ENCODE measurements at regions not wholly inside any gene's neighbourhood (a gene's known extent, or its start where the extent isn't known, plus 50 kb on each side); places are given as distances from the start of the nearest gene placed in this dataset.
"Not testable (repeated sequence)": the region's sequence is repeated elsewhere in the genome, so short reads cannot be mapped to it uniquely, and the experiment has no call there.

GRCh38 chrY:4878549-4878948 is 121.5 kb upstream of the PCDH11Y start:
- FAIRE-seq: peak; percentile 37
- DNase-seq (ENCODE audit: low read depth); H3K27ac Mint-ChIP-seq (ENCODE audit: unreplicated experiment): not testable (repeated sequence)

More at GRCh38 chrY:4878549-4878948, 121.5 kb upstream of the PCDH11Y start:
- not testable (repeated sequence) for H3K9me3 ChIP-seq (ENCODE audit: insufficient read depth, low read depth, low read length); H4K20me1 ChIP-seq (ENCODE audit: insufficient read depth, low read length); H3K4me1 Mint-ChIP-seq (ENCODE audit: low read depth, unreplicated experiment); H3K9me3 Mint-ChIP-seq (ENCODE audit: unreplicated experiment); H3K36me3 Mint-ChIP-seq (ENCODE audit: low read depth, unreplicated experiment); H3K4me3 Mint-ChIP-seq (ENCODE audit: unreplicated experiment); H3K9ac ChIP-seq (ENCODE audit: low read length); H3K4me3 ChIP-seq (ENCODE audit: insufficient read depth, low read depth, low read length); H3K4me1 ChIP-seq (ENCODE audit: insufficient read depth, low read length); H3K27me3 ChIP-seq (ENCODE audit: insufficient read depth, low read length); H3K27ac ChIP-seq (ENCODE audit: low read depth, low read length); H3K79me2 ChIP-seq (ENCODE audit: insufficient read depth, low read length); H2AFZ ChIP-seq (ENCODE audit: low read depth, low read length); H3K36me3 ChIP-seq (ENCODE audit: insufficient read depth, low read length); H3K4me2 ChIP-seq (ENCODE audit: low read length); H3K27me3 Mint-ChIP-seq (ENCODE audit: low read depth, unreplicated experiment)
